A673 (cell line): ENCODE measurements at regions not wholly inside any gene's neighbourhood (a gene's known extent, or its start where the extent isn't known, plus 50 kb on each side); places are given as distances from the start of the nearest gene placed in this dataset.

Experiments
- BruUV-seq: library from RNA; stranded (reverse); fragments of 400-500 nt; replicated peaks from 2 replicates; lab custom pipeline; 2021; lab: Mats Ljungman, UMichigan
- CTCF ChIA-PET: fragments of 300-600 bp; sonication (Branson Sonifier 250); formaldehyde crosslinking; loops from one replicate; lab custom pipeline; 2022; ENCODE audit warnings: antibody characterized with exemption; lab: Charles Lee
- POLR2A ChIA-PET: fragments of 300-600 bp; sonication (Branson Sonifier 250); formaldehyde crosslinking; loops from one replicate; lab custom pipeline; 2022; ENCODE audit warnings: antibody characterized with exemption; ENCODE audit not compliant: low non-redundant PET; lab: Charles Lee
- DNase-seq: peaks from one replicate; pipeline ENCODE4 v3.0.0-alpha.2; 2015; ENCODE audit warnings: low spot score
- H3K27ac ChIP-seq: fragments of 200-600 bp; sonication (generic); 2 replicates; pipeline ENCODE4 v1.5.1; 2016; ENCODE audit warnings: mixed run types, low read depth, mild to moderate bottlenecking, mixed read lengths, antibody characterized with exemption, low read length; ENCODE audit not compliant: poor library complexity, severe bottlenecking
- H3K27me3 ChIP-seq: fragments of 200-600 bp; sonication (generic); replicated peaks from 2 replicates; pipeline ENCODE4 v1.6.1; 2017; ENCODE audit warnings: mixed run types, low read depth, mild to moderate bottlenecking, mixed read lengths, antibody characterized with exemption, low read length; ENCODE audit not compliant: insufficient read depth, poor library complexity
- H3K36me3 ChIP-seq: fragments of 200-600 bp; sonication (generic); 2 replicates; pipeline ENCODE4 v1.6.1; 2016; ENCODE audit warnings: mixed run types, mild to moderate bottlenecking, mixed read lengths, antibody characterized with exemption, low read length; ENCODE audit not compliant: insufficient read depth, poor library complexity, severe bottlenecking
- H3K4me1 ChIP-seq: fragments of 200-600 bp; sonication (generic); 2 replicates; pipeline ENCODE4 v1.6.1; 2017; ENCODE audit warnings: mixed run types, mild to moderate bottlenecking, mixed read lengths, antibody characterized with exemption, low read length; ENCODE audit not compliant: insufficient read depth, poor library complexity, severe bottlenecking
- H3K4me3 ChIP-seq: fragments of 200-600 bp; sonication (generic); 2 replicates; pipeline ENCODE4 v1.5.1; 2016; ENCODE audit warnings: low read depth, mixed run types, mild to moderate bottlenecking, mixed read lengths, low read length; ENCODE audit not compliant: poor library complexity, severe bottlenecking
- H3K9me3 ChIP-seq: fragments of 200-600 bp; sonication (generic); 2 replicates; pipeline ENCODE4 v1.6.1; 2016; ENCODE audit warnings: mixed run types, low read depth, mild to moderate bottlenecking, mixed read lengths, antibody characterized with exemption, low read length; ENCODE audit not compliant: poor library complexity, severe bottlenecking
- CTCF ChIP-seq: fragments of 300-800, 200-600 bp; sonication (generic); conservative IDR thresholded peaks from 2 replicates; pipeline ENCODE4 v1.5.1; 2017; ENCODE audit warnings: low read depth, mild to moderate bottlenecking, antibody characterized with exemption, low read length, moderate library complexity, mixed read lengths
- EZH2 ChIP-seq: fragments of 200-600 bp; sonication (generic); IDR thresholded peaks from 2 replicates; pipeline ENCODE4 v1.6.1; 2017; ENCODE audit warnings: borderline replicate concordance, low read depth, mild to moderate bottlenecking, mixed read lengths, antibody characterized with exemption, low read length; ENCODE audit not compliant: poor library complexity, severe bottlenecking
- intact Hi-C: fragments of 100-400 bp; cut with micrococcal nuclease; formaldehyde crosslinking; loops from one replicate; pipeline ENCODE4 v1.10.0; 2022; ENCODE audit not compliant: unreplicated experiment

GRCh38 chr5:13606051-13606450 is 338.4 kb downstream of the DNAH5 start:
- no peak overlapping the region for H3K4me3 ChIP-seq
- no peak for TF ChIP-seq CTCF
- ChIA-PET POLR2A (no interaction called here), CTCF (no interaction called here)
- intact Hi-C loops, result no loop called here
- no peaks in the 10 kb centered on the region for H3K27me3 ChIP-seq
- H3K9me3 ChIP-seq, result no peaks in the 10 kb centered on the region
- DNase-seq, result no peak
- H3K36me3 ChIP-seq, result no peaks in the 10 kb centered on the region
- H3K4me1 ChIP-seq, result no peaks in the 10 kb centered on the region
- no peak overlapping the region for H3K27ac ChIP-seq
- BruUV-seq, result no TSS peak

- Histone ChIP-seq H3K4me1 (no peaks in the 10 kb centered on the region), H3K27me3 (no peaks in the 10 kb centered on the region), H3K9me3 (peaks cover 5% of the 10 kb centered on the region), H3K36me3 (no peaks in the 10 kb centered on the region), H3K4me3 (no peak overlapping the region), H3K27ac (no peak overlapping the region)
- ChIA-PET CTCF (no interaction called here), POLR2A (no interaction called here)
- intact Hi-C loops, result no loop called here
- TF ChIP-seq EZH2 (no peak), CTCF (no peak)
- BruUV-seq, result no TSS peak
- no peak for DNase-seq
Observed at GRCh38 chr5:13601112-13601511, 343.4 kb downstream of the DNAH5 start.

- Histone ChIP-seq H3K4me1 (no peaks in the 10 kb centered on the region), H3K27ac (no peak overlapping the region), H3K9me3 (peaks cover 5% of the 10 kb centered on the region), H3K4me3 (no peak overlapping the region), H3K36me3 (no peaks in the 10 kb centered on the region), H3K27me3 (no peaks in the 10 kb centered on the region)
- BruUV-seq, result no TSS peak
- POLR2A ChIA-PET, result no interaction called here
- no peak for DNase-seq
- intact Hi-C loops, result no loop called here
- TF ChIP-seq EZH2 (no peak), CTCF (no peak)
- CTCF ChIA-PET, result no interaction called here
Observed at GRCh38 chr5:13595978-13596377, 348.5 kb downstream of the DNAH5 start.
